GM18499 (cell line): ENCODE measurements at regions not wholly inside any gene's neighbourhood (a gene's known extent, or its start where the extent isn't known, plus 50 kb on each side); places are given as distances from the start of the nearest gene placed in this dataset.
"Not testable (repeated sequence)": the region's sequence is repeated elsewhere in the genome, so short reads cannot be mapped to it uniquely, and the experiment has no call there.

Source experiments
- ATAC-seq: cut with Tn5 transposase; IDR thresholded peaks from one replicate; pipeline ENCODE4 v1.9.1; 2021; ENCODE audit warnings: moderate number of reproducible peaks; ENCODE audit not compliant: insufficient read depth, unreplicated experiment

GRCh38 chr12:125346362-125346761 lies 281.1 kb downstream of the AACS start:
- ATAC-seq = no peak

DNA sequence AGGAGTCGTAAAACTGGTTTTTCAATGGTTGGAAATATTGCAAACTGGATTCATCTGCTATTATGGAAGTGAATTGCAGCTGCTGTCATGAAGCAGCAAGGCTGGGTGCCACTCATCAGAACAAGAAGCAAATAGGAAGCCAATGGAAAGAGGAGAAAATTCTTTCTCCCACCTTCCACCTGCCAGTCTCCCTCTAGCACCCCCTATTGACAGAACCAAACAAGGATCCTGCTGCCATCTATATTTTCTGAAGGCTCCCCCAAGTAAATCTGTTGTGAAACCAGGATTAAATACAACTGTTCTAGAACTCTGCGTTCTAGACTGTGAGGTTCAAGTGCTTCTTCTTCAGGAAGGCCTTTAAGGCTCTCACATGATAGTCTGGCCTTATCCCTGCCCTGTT lies 286.6 kb downstream of the AACS start:
- ATAC-seq = no peak

GRCh38 chr12:125353002-125353401 lies 287.8 kb downstream of the AACS start:
- ATAC-seq = not testable (repeated sequence)

GRCh38 chr12:125353871-125354270 lies 288.6 kb downstream of the AACS start:
- ATAC-seq = no peak

DNA sequence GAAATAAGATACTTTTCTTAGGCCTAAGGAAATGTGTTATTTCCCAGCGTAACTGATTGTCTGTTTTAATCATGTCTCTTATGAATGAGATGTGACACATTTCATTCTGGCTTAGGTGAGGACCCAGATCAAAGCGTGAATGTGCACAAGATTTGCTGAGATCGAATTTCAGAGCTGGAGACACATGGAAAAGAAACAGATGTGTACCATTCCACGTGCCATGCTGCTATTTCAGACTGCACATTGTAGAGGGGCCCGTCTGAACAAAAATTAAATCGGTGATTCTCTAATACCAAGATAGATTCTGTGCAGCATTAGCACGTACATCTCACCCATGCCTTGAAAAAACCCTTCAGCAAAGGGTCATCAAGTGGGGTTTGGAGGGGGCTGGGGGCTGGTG lies 290.4 kb downstream of the AACS start:
- no peak for ATAC-seq

GRCh38 chr12:125356111-125356510 lies 290.9 kb downstream of the AACS start:
- ATAC-seq = no peak

- ATAC-seq = no peak
Observed at GRCh38 chr12:125357561-125357960, 292.3 kb downstream of the AACS start.

- no peak for ATAC-seq
Observed at GRCh38 chr12:125360540-125360939, 295.3 kb downstream of the AACS start.

DNA sequence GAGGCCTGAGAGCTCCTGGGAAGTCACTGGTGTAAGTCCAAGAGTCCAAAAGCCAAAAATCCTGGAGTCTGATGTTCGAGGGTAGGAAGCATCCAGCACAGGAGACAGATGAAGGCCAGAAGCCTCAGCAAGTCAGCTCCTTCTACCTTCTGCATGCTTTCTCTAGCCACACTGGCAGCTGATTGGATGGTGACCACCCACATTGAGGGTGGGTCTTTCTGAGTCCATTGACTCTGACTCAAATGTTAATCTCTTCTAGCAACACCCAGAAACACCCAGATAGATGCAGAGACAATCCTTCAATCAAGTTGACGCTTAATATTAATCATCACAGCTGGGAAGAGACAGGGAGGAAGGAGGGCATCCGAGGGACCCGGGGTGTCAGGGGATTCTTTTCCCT lies 305.8 kb downstream of the AACS start:
- no peak for ATAC-seq

DNA sequence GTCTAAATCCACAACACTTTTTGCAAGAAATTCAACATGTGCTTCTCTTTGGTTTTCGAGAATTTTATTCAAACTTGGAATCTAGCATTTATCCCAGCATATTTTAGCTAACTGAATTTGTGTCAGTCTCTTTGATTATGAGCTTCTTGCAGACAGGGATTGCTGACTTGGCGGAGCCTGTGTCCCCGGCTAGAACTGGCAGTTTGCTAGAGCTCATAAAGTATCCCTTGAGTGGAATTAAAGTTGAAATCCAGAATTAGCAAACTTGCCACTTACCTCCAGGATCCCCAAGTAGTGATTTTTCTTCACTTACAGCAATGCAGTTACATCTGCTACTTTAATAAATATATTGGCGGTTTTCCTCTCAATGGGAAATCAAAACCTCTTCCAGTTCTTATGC lies 306.9 kb downstream of the AACS start:
- ATAC-seq = no peak

DNA sequence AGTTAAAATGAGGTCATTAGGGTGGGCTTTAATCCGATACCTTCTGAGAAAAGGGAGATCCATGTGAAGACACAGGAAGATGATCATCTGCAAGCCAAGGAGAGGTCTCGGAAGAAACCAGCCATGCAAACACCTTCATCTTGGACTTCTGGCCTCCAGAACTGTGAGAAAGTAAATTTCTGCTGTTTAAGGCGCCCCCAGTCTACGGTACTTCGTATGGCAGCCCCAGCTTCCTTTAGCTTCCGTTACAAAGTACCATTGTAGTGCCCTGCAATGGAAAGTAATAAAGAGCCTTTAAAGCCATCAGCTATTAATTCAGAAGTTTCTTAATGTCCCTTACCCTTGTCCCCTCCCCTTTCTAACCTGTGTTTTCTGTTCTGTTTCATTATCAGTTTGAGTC lies 308.1 kb downstream of the AACS start:
- ATAC-seq = no peak

DNA sequence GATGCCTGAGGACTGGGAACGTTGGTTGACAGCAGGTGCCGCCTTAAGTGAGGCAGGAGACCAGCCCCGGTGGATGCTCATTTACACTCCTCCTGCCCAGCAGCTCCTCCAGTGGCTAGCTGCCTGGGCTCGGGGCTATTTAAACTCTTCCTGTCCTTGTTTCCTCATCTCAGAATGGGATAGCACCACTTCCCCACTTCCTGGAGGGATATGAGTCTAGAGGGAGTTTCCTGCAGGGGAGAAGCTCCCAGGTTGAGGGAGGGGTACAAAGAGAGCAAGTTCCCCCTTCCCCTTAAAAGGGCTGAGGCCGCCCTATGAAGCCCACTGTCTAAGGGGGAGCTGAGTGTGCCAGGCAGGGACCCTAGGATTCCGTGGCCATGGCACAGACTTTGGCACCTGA lies 311.2 kb downstream of the AACS start:
- ATAC-seq = no peak

DNA sequence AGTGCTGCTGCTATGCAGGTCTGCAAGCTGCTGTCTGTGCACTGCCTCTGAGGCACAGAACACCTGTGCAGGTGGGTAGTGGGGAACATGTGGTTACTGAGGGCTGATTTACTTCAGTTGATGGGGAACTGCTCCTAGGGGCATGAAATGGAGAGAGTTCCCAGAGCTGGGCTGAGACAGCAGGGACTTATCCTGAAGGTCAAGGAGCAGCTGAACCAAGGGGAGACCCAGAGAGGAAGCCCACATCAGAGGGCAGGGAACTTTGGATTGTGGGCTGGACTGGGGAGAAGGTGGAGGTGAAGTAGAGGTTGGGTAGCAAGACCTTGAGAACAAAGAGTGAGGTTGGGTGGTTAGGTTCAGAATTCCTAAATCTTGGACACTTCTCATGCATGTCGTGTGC lies 311.9 kb downstream of the AACS start:
- ATAC-seq = no peak

GRCh38 chr12:125381373-125381772 lies 316.1 kb downstream of the AACS start:
- no peak for ATAC-seq

GRCh38 chr12:125382926-125383325 lies 317.7 kb downstream of the AACS start:
- no peak for ATAC-seq

GRCh38 chr12:125386652-125387051 lies 321.4 kb downstream of the AACS start:
- ATAC-seq = no peak

DNA sequence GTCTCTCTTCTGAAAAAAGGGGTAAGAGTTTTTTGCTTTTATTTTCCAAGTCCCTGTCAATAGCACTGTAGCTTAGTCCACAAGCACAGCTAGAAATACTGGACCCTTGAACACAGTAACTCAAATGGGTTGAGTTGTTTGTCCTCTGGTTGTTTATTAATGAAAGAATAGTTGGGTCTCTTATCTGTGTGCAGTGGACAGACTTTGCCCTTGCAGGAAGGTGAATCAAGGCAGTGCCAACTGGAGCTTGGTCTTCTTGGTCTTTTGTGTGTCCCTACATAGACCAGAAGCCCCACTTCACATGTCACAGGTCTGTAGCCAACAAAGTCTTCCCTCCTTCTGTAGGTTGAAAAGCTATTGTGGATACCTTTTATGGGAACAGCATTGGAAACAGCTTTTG lies 322.0 kb downstream of the AACS start:
- ATAC-seq = no peak

DNA sequence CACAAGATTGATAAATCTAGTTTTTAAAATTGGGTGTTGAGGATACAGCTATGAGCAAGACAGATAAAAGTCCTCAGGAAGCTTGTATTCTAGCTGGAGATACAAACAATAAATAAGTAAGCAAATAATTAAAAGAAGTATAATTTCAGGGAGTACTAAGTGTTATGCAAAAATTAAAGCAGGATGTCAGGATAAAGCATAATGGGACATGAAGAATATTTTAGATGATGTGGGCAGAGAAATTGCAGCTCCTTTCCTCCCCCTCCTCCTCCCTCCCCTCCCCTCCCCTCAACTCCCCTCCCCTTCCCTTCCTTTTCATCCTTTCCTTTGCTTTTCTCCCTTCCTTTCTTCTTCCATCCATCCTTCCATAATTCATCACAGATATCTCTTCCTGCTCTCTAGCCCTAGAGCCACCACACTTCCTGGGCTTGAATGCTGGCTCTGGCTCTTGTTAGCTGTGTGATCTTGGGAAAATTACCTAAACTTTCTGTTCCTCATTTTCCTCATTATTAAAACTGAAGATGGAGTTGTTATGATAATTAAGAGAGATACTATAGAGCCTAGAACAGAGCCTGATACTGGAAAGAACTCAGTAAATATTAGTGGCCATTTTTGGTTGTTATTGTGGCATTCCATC lies 323.9 kb downstream of the AACS start:
- ATAC-seq = no peak

- no peak for ATAC-seq
Observed at GRCh38 chr12:125393569-125393968, 328.3 kb downstream of the AACS start.

GRCh38 chr12:125395583-125396215 lies 330.5 kb downstream of the AACS start:
- no peak for ATAC-seq

DNA sequence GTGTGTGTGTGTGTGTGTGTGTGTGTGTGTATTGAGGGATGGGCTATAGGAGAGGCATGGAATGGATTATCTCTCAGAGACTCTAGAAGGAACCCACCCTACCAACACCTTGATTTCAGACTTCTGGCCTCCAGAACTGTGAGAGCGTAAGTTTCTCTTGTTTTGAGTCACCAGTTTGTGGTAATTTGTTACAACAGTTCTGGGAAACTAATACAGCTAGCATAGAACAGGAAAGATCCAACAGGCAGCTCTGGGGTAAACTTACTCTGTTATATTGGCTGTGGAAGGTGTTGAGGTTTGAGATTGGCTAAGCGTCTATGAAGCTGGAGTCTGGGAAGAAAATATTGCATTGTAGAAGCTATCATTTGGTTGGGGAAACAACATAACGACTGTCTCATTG lies 334.3 kb downstream of the AACS start:
- ATAC-seq = no peak
